K562 (cell line): ENCODE measurements at regions not wholly inside any gene's neighbourhood (a gene's known extent, or its start where the extent isn't known, plus 50 kb on each side); places are given as distances from the start of the nearest gene placed in this dataset.

ENCODE experiments used
- ATAC-seq: fragments of 200-7000 bp; cut with Tn5 transposase; 3 replicates; pipeline ENCODE4 v1.9.1; 2020; ENCODE audit warnings: moderate library complexity
- BruUV-seq: library from RNA; stranded (reverse); fragments of 400-500 nt; replicated peaks from 2 replicates; lab custom pipeline; 2021; lab: Mats Ljungman, UMichigan
- CTCF ChIA-PET: fragments of 300-600 bp; formaldehyde crosslinking; extraction: SDS; loops from one replicate; lab custom pipeline; 2021; ENCODE audit warnings: low intra/inter-chr PET ratio; lab: Yijun Ruan, JAX
- POLR2A ChIA-PET: fragments of 300-600, 350-650 bp; sonication (Branson Sonifier 250); formaldehyde crosslinking; extraction: SDS; loops from one replicate; lab custom pipeline; 2021; ENCODE audit warnings: antibody characterized with exemption, inconsistent platforms; lab: Yijun Ruan, JAX
- DNase-seq, 4 experiments: peaks; one replicate each; pipeline versions ENCODE4 v3.0.0 to v3.0.0-alpha.2; 2011 to 2018; ENCODE audit warnings: low spot score in 3 of 4, mixed read lengths in 3 of 4; ENCODE audit errors: extremely low read depth in 1 of 4
- FAIRE-seq: peaks from 2 replicates; lab custom pipeline; 2011; peaks lifted over from hg19 to GRCh38; lab: Jason Lieb, UNC
- H2AFZ ChIP-seq: 2 replicates; pipeline ENCODE4 v1.6.0; 2011; ENCODE audit warnings: low read depth, low read length, control low read depth, inconsistent platforms
- H3K27ac ChIP-seq: fragments of 200-600 bp; 3 replicates; pipeline ENCODE4 v1.8.0; 2011; ENCODE audit warnings: low read depth, mild to moderate bottlenecking, control low read depth, inconsistent platforms, low read length, moderate library complexity, mixed read lengths; ENCODE audit errors: extremely low read depth
- H3K27me3 ChIP-seq, 2 experiments: fragments of 300-600 bp in 1 of 2; 2 replicates in 1 of 2; 3 replicates in 1 of 2; pipeline versions ENCODE4 v1.6.0 to v1.8.0; 2011; ENCODE audit warnings: inconsistent platforms in 2 of 2, low read length in 2 of 2, mild to moderate bottlenecking in 1 of 2, mixed read lengths in 1 of 2, moderate library complexity in 1 of 2; ENCODE audit not compliant: control insufficient read depth in 2 of 2, insufficient read depth in 2 of 2
- H3K36me3 ChIP-seq: fragments of 300-600 bp; 3 replicates; pipeline ENCODE4 v1.8.0; 2011; ENCODE audit warnings: mild to moderate bottlenecking, low read length, inconsistent platforms; ENCODE audit not compliant: control insufficient read depth, insufficient read depth
- H3K4me1 ChIP-seq, 2 experiments: fragments of 200-600 bp in 1 of 2; replicated peaks in 1 of 2; 2 replicates in 1 of 2; 3 replicates in 1 of 2; pipeline versions ENCODE4 v1.5.1 to v1.8.0; 2011; ENCODE audit warnings: inconsistent platforms in 2 of 2, low read length in 2 of 2, mild to moderate bottlenecking in 1 of 2, mixed read lengths in 1 of 2, moderate library complexity in 1 of 2; ENCODE audit not compliant: control insufficient read depth in 2 of 2, insufficient read depth in 2 of 2
- H3K4me2 ChIP-seq: 2 replicates; pipeline ENCODE4 v1.6.1; 2011; ENCODE audit warnings: low read length, control low read depth, inconsistent platforms, mixed read lengths; ENCODE audit not compliant: insufficient read depth
- H3K4me3 ChIP-seq: fragments of 200-600 bp; sonication (generic), shearing (Covaris generic); 2 replicates; pipeline ENCODE4 v1.5.1; 2016; ENCODE audit warnings: control low read depth, inconsistent platforms
- H3K79me2 ChIP-seq: fragments of 200-600 bp; 3 replicates; pipeline ENCODE4 v1.8.0; 2011; ENCODE audit warnings: low read length, inconsistent platforms; ENCODE audit not compliant: control insufficient read depth, insufficient read depth
- H3K9ac ChIP-seq, 2 experiments: 2 replicates each; pipeline versions ENCODE4 v1.6.0 to v1.6.1; 2011; ENCODE audit warnings: low read depth in 2 of 2, low read length in 2 of 2, control low read depth in 1 of 2, inconsistent platforms in 1 of 2, mild to moderate bottlenecking in 1 of 2, mixed read lengths in 1 of 2; ENCODE audit not compliant: insufficient read depth in 1 of 2
- H3K9me1 ChIP-seq: one replicate; pipeline ENCODE4 v1.6.0; 2011; ENCODE audit warnings: inconsistent platforms, mild to moderate bottlenecking, low read length, moderate library complexity; ENCODE audit not compliant: control insufficient read depth, insufficient read depth
- H3K9me3 ChIP-seq: replicated peaks from 2 replicates; pipeline ENCODE4 v1.5.1; 2011; ENCODE audit warnings: low read depth, low read length, inconsistent platforms; ENCODE audit not compliant: control insufficient read depth, insufficient read depth
- H4K20me1 ChIP-seq: replicated peaks from 2 replicates; pipeline ENCODE4 v1.6.1; 2011; ENCODE audit warnings: low read length, inconsistent platforms, mixed read lengths; ENCODE audit not compliant: control insufficient read depth, insufficient read depth
- CHD2 ChIP-seq: IDR thresholded peaks from 2 replicates; pipeline ENCODE4 v1.6.1; 2011; ENCODE audit warnings: low read depth, low read length
- EP300 ChIP-seq: IDR thresholded peaks from 2 replicates; pipeline ENCODE4 v1.6.1; 2012; ENCODE audit warnings: low read length, improper control_type of control experiment
- FOXP1 ChIP-seq: sonication (generic); formaldehyde crosslinking; IDR thresholded peaks from 2 replicates; pipeline ENCODE4 v1.8.0; 2022; ENCODE audit warnings: mild to moderate bottlenecking, missing genetic modification reagents
- HDAC6 ChIP-seq: IDR thresholded peaks from 2 replicates; pipeline ENCODE4 v1.6.1; 2012; ENCODE audit warnings: low read depth, mild to moderate bottlenecking, control low read depth, inconsistent platforms, low read length, moderate library complexity
- HIVEP1 ChIP-seq: fragments of 250-450 bp; sonication (Bioruptor Pico); IDR thresholded peaks from 2 replicates; pipeline ENCODE4 v1.4.0; 2020; ENCODE audit warnings: mild to moderate bottlenecking
- HMG20A ChIP-seq: fragments of 450-650 bp; formaldehyde crosslinking; conservative IDR thresholded peaks from 2 replicates; pipeline ENCODE4 v1.4.0; 2020; ENCODE audit warnings: mild to moderate bottlenecking, mixed read lengths
- NR2C2 ChIP-seq, 2 experiments: fragments of 200-800 bp in 1 of 2; sonication (Bioruptor generic) in 1 of 2; sonication (generic) in 1 of 2; formaldehyde crosslinking in 1 of 2; IDR thresholded peaks; 2 replicates each; pipeline versions ENCODE4 v1.6.1 to v1.8.0; 2016 to 2022; ENCODE audit warnings: mild to moderate bottlenecking in 1 of 2, missing compliant biosample characterization in 1 of 2, missing genetic modification characterization in 1 of 2, missing genetic modification reagents in 1 of 2
- SMAD2 ChIP-seq: fragments of 150-350 bp; IDR thresholded peaks from 2 replicates; pipeline ENCODE4 v1.6.1; 2014; ENCODE audit warnings: low read depth, mild to moderate bottlenecking, low read length
- ZNF197 ChIP-seq: fragments of 200-800 bp; sonication (Bioruptor generic); IDR thresholded peaks from 2 replicates; pipeline ENCODE4 v1.6.1; 2016; ENCODE audit warnings: low read depth, missing genetic modification characterization, missing compliant biosample characterization
- ZNF263 ChIP-seq: sonication (generic); formaldehyde crosslinking; IDR thresholded peaks from 2 replicates; pipeline ENCODE4 v1.8.0; 2022; ENCODE audit warnings: mild to moderate bottlenecking, missing genetic modification reagents, borderline replicate concordance
- WGBS: fragments of 100-300 bp; shearing (Covaris generic); methylation state at CpG from one replicate; pipeline ENCODE4 v1.1.6; 2016; ENCODE audit warnings: low coverage, mixed read lengths; ENCODE audit not compliant: insufficient coverage; ENCODE audit errors: missing lambda C conversion rate; 5-methylcytosine and 5-hydroxymethylcytosine counted together
- in situ Hi-C: fragments of 300-500 bp; cut with MboI; formaldehyde crosslinking; loops from 4 replicates; pipeline ENCODE4 v1.15.0; 2018; ENCODE audit warnings: inconsistent platforms, mixed read lengths
- intact Hi-C: fragments of 100-400 bp; cut with micrococcal nuclease; formaldehyde crosslinking; loops from 2 replicates; pipeline ENCODE4 v1.14.2; 2022
- TF ChIP-seq, protein P1 (sequence below), 2 experiments: fragments of 150-350 bp in 1 of 2; IDR thresholded peaks; 2 replicates each; pipeline ENCODE4 v1.6.1; 2012 to 2016; ENCODE audit warnings: low read depth in 2 of 2, low read length in 2 of 2, mild to moderate bottlenecking in 1 of 2, moderate library complexity in 1 of 2

DNA sequence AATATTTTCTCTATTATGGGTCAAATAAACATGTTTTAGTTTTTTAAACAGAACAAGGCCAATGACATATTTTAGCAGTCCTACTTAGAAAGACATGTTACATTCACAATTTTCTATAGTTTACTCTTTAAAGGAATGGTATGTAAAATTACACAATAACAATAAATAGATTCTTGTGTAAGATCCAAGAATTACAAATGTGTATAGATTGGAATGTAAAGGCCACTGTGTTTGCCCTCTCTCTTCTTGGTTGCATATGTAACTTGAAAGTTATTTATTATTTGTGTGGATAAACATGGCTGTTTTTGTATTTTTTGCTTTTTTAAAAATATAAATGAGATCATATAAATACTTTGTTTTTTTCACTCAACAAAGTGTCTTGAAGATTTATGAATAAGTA, 979.3 kb upstream of the CELF2 start:
- in situ Hi-C loops (no loop called here), intact Hi-C loops (no loop called here)
- H4K20me1 ChIP-seq: no peaks in the 10 kb centered on the region
- H3K9me3 ChIP-seq: no peaks in the 10 kb centered on the region
- H3K36me3 ChIP-seq: no peaks in the 10 kb centered on the region
- H3K27ac ChIP-seq: no peak overlapping the region
- BruUV-seq: no TSS peak
- no peak overlapping the region for H3K4me2 ChIP-seq
- ChIA-PET POLR2A (no interaction called here), CTCF (no interaction called here)
- H2AFZ ChIP-seq: no peak overlapping the region
- DNase-seq (no peak), ATAC-seq (no peak), FAIRE-seq (no peak)
- H3K79me2 ChIP-seq: no peaks in the 10 kb centered on the region
- no peaks in the 10 kb centered on the region for H3K9me1 ChIP-seq
- H3K27me3 ChIP-seq: no peaks in the 10 kb centered on the region
- H3K4me3 ChIP-seq: no peak overlapping the region
- TF ChIP-seq NR2C2 (CRISPR knock-in tag; IDR thresholded peaks at IDR 0.05) (no peak), NR2C2 (tag; IDR thresholded peaks at IDR 0.05) (no peak), HDAC6 (no peak), SMAD2 (no peak)
- no peak overlapping the region for H3K9ac ChIP-seq
- no peaks in the 10 kb centered on the region for H3K4me1 ChIP-seq

DNA sequence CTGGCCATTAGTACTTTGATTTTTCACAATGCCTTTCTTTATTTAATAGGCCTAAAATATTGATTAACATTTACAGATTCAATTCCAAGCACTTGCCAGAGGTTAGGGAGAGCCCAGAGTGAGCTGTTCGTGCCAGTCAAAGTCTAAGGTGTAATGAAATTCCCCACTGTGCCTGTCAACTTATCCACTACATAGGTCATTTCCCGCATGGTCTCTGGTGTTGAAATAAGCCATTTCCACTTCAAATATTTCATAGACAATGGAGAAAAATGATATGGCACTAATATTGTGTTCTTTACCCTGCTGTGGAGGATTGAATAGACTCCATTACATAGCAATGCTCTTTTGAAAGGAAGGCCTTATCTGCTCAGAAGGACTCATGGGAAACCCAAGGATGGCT, 978.1 kb upstream of the CELF2 start:
- no peaks in the 10 kb centered on the region; the same call in 1 of the 2 replicates for H3K9me3 ChIP-seq
- no peak for DNase-seq
- TF ChIP-seq, protein P1, sequence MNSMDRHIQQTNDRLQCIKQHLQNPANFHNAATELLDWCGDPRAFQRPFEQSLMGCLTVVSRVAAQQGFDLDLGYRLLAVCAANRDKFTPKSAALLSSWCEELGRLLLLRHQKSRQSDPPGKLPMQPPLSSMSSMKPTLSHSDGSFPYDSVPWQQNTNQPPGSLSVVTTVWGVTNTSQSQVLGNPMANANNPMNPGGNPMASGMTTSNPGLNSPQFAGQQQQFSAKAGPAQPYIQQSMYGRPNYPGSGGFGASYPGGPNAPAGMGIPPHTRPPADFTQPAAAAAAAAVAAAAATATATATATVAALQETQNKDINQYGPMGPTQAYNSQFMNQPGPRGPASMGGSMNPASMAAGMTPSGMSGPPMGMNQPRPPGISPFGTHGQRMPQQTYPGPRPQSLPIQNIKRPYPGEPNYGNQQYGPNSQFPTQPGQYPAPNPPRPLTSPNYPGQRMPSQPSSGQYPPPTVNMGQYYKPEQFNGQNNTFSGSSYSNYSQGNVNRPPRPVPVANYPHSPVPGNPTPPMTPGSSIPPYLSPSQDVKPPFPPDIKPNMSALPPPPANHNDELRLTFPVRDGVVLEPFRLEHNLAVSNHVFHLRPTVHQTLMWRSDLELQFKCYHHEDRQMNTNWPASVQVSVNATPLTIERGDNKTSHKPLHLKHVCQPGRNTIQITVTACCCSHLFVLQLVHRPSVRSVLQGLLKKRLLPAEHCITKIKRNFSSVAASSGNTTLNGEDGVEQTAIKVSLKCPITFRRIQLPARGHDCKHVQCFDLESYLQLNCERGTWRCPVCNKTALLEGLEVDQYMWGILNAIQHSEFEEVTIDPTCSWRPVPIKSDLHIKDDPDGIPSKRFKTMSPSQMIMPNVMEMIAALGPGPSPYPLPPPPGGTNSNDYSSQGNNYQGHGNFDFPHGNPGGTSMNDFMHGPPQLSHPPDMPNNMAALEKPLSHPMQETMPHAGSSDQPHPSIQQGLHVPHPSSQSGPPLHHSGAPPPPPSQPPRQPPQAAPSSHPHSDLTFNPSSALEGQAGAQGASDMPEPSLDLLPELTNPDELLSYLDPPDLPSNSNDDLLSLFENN (IDR thresholded peaks at IDR 0.05; ENCODE audit: low read depth in 2 of 2, low read length in 2 of 2): no peak
- TF ChIP-seq FOXP1 (CRISPR knock-in tag): no peak
- TF ChIP-seq ZNF197 (CRISPR knock-in tag): no peak
- TF ChIP-seq CHD2: no peak
- TF ChIP-seq HIVEP1 (CRISPR knock-in tag): no peak
- no peak for TF ChIP-seq EP300
- no peak for TF ChIP-seq HMG20A
- TF ChIP-seq ZNF263 (CRISPR knock-in tag): no peak
- TF ChIP-seq, all 486 proteins: peak for 0
- no peak for ATAC-seq
- Histone ChIP-seq H3K9ac (no peak overlapping the region), H2AFZ (no peak overlapping the region), H3K4me1 (no peaks in the 10 kb centered on the region), H3K27ac (no peak overlapping the region), H3K27me3 (no peaks in the 10 kb centered on the region), H3K9me1 (no peaks in the 10 kb centered on the region), H3K79me2 (no peaks in the 10 kb centered on the region), H3K4me3 (no peak overlapping the region), H3K36me3 (no peaks in the 10 kb centered on the region), H3K4me2 (no peak overlapping the region), H4K20me1 (no peaks in the 10 kb centered on the region)
- CTCF ChIA-PET: no interaction called here
- WGBS: 9% methylated on average over 2 of the region's 2 CpGs
- in situ Hi-C loops (no loop called here), intact Hi-C loops (no loop called here)
- BruUV-seq: no TSS peak
- FAIRE-seq: no peak
- POLR2A ChIA-PET: no interaction called here
